Cardiac fibroblast (primary cell): ENCODE measurements at regions not wholly inside any gene's neighbourhood (a gene's known extent, or its start where the extent isn't known, plus 50 kb on each side); places are given as distances from the start of the nearest gene placed in this dataset.

Experiments used
- DNase-seq, 2 donors: peaks; one replicate each; pipeline versions ENCODE4 v3.0.0 to v3.0.0-alpha.2; 2010; ENCODE audit warnings: low read depth in 2 of 2
- H3K4me3 ChIP-seq, 2 donors: replicated peaks in 1 of 2; 1 replicate in 1 of 2; 2 replicates in 1 of 2; pipeline ENCODE4 v1.5.1; 2011; ENCODE audit warnings: low read depth in 2 of 2, low read length in 2 of 2, mild to moderate bottlenecking in 2 of 2, moderate library complexity in 1 of 2
- CTCF ChIP-seq: IDR thresholded peaks from one replicate; pipeline ENCODE4 v1.5.1; 2011; ENCODE audit warnings: low read depth, mild to moderate bottlenecking, low read length, inconsistent platforms

DNA sequence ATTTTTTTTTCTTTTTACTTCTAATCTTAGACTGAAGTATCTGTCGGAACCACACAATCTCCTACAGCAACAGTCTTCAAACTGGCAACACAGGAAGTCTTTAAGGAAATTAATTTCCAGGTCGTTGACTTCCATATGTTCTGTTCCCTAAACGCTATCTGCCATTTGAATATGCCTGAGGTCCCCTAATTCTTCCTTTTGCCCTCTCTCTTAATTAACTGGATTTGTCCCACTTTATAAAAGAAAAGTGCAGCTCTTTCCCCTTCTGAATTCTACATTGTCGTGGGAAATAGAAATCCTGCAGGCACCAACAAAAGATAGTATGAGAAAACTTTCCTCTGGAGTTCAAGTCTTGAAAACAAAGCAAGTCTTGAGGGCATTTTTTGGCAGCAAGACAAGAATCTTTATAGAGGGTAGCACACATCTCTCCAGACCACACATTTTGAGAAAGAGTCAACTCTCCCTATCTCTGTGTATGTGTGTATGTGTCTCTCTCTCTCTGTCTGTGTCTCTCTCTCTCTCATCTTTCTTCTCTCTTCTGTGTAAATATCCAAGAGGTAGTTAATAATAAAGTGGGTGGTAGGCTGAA, 879.8 kb downstream of the SOCS6 start:
- no peak for TF ChIP-seq CTCF
- peak in 1 of 2 donors; percentile 3 for DNase-seq
- no peak overlapping the region for H3K4me3 ChIP-seq

GRCh38 chr18:71136487-71136886, 847.6 kb downstream of the SOCS6 start:
- no peak for TF ChIP-seq CTCF
- no peak for DNase-seq
- no peak overlapping the region for H3K4me3 ChIP-seq

DNA sequence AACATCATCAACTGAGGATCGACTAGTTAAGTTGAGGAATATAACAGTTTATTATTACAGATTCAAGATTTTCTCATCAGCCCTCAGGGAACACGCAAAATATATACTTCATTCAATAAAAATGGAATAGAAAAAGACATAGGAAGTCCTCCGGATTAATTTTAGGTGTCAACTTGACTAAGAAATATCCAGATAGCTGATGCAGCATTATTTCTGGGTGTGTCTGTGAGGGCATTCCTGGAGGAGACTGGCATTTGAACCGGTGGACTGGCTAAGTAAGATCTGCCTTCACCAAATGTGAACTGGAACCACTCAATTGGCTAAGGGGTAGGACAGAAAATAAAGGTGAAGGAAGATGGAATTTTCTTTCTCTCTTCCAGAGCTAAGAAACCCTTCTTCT, 845.3 kb downstream of the SOCS6 start:
- DNase-seq = no peak
- TF ChIP-seq CTCF = no peak
- H3K4me3 ChIP-seq = no peak overlapping the region

- H3K4me3 ChIP-seq = no peak overlapping the region
- no peak for DNase-seq
- no peak for TF ChIP-seq CTCF
Observed at GRCh38 chr18:71131918-71132317, 843.1 kb downstream of the SOCS6 start.

DNA sequence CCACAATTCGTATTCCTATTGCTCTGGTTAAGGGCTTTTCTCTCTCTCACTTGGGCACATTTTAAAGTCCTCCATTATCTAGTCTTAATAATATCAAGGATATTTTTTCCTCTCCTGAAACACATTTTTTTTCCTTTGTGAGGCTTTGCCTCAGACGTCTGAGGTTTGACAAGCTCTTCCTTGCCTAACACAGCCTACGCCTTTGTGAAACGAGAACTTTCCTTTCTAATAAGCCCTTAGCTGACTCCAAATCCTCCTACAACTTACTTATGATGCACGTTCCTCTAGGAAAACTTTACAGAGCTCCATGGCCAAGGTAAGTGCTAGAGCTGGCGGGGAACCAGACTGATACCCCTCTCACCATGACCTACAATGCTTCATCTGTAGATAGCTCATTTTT, 841.5 kb downstream of the SOCS6 start:
- TF ChIP-seq CTCF = no peak
- no peak overlapping the region for H3K4me3 ChIP-seq
- no peak for DNase-seq

- TF ChIP-seq CTCF = no peak
- no peak overlapping the region for H3K4me3 ChIP-seq
- DNase-seq = no peak
Observed at GRCh38 chr18:71125581-71125980, 836.7 kb downstream of the SOCS6 start.

DNA sequence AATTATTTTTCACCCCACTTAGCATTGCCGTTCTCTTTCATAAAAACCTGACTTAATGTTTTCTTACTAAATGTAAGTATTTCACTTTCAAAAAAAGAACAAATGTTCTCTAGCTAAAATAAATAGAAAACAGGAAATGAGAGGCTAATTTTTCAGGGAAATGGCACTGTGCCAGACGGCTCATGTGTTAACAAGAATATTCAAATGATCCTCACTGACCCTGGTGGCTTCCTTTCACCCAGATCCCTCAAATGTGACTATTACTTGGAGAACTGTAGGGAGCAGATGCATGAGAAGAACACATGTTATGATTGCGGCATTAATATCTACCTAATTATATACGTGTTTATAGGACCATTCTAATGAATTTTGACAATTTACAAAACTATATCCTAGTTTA, 827.7 kb downstream of the SOCS6 start:
- peak; percentile 6 to 15 for DNase-seq
- TF ChIP-seq CTCF = no peak
- H3K4me3 ChIP-seq = no peak overlapping the region
